Lung (tissue), 11 donors: ENCODE measurements at regions not wholly inside any gene's neighbourhood (a gene's known extent, or its start where the extent isn't known, plus 50 kb on each side); places are given as distances from the start of the nearest gene placed in this dataset.
A peak's percentile ranks its signal among the peaks of the same experiment; 100 is the strongest.

ENCODE experiments used
- ATAC-seq: fragments of 200-7000 bp; cut with Tn5 transposase; one replicate; pipeline ENCODE4 v1.9.1; 2020; ENCODE audit warnings: moderate number of reproducible peaks; ENCODE audit not compliant: insufficient read depth, low FRiP score
- DNase-seq, 3 donors: peaks; one replicate each; pipeline ENCODE4 v3.0.0-alpha.2; 2013 to 2017
- H3K27ac ChIP-seq, 2 donors: one replicate each; pipeline ENCODE4 v1.5.1; 2013; ENCODE audit warnings: mild to moderate bottlenecking in 2 of 2, moderate library complexity in 2 of 2, control low read depth in 1 of 2, inconsistent platforms in 1 of 2, low read depth in 1 of 2, low read length in 1 of 2
- H3K27me3 ChIP-seq, 3 donors: one replicate each; pipeline ENCODE4 v1.5.1; 2013; ENCODE audit warnings: low read length in 2 of 3; ENCODE audit not compliant: control insufficient read depth in 3 of 3, insufficient read depth in 3 of 3
- H3K36me3 ChIP-seq, 4 donors: one replicate each; pipeline ENCODE4 v1.5.1; 2013; ENCODE audit warnings: low read length in 4 of 4, mild to moderate bottlenecking in 1 of 4, moderate library complexity in 1 of 4; ENCODE audit not compliant: control insufficient read depth in 4 of 4, insufficient read depth in 4 of 4
- H3K4me1 ChIP-seq, 5 donors: one replicate each; pipeline ENCODE4 v1.5.1; 2013; ENCODE audit warnings: low read length in 5 of 5, mild to moderate bottlenecking in 2 of 5, moderate library complexity in 1 of 5; ENCODE audit not compliant: control insufficient read depth in 5 of 5, insufficient read depth in 5 of 5
- H3K4me3 ChIP-seq: one replicate; pipeline ENCODE4 v1.5.1; 2013; ENCODE audit warnings: mild to moderate bottlenecking, control low read depth, moderate library complexity
- H3K9ac ChIP-seq, 2 donors: one replicate each; pipeline ENCODE4 v1.5.1; 2013; ENCODE audit warnings: low read length in 2 of 2, control low read depth in 1 of 2; ENCODE audit not compliant: insufficient read depth in 1 of 2
- H3K9me3 ChIP-seq, 4 donors: one replicate each; pipeline ENCODE4 v1.5.1; 2013; ENCODE audit warnings: low read length in 3 of 4, mild to moderate bottlenecking in 1 of 4, moderate library complexity in 1 of 4; ENCODE audit not compliant: control insufficient read depth in 4 of 4, insufficient read depth in 3 of 4
- WGBS, 2 donors: extraction: QIAGEN DNeasy Blood & Tissue Kit; methylation state at CpG; one replicate each; pipeline ENCODE4 v1.1.7; 2013; 5-methylcytosine and 5-hydroxymethylcytosine counted together
- TF ChIP-seq, protein P1 (sequence below): IDR thresholded peaks from 2 replicates; pipeline ENCODE4 v1.5.1; 2012; ENCODE audit warnings: mild to moderate bottlenecking; ENCODE audit errors: control extremely low read depth, extremely low read depth
- donor health status: control.
- donor health status: control.
- donor health status: Bipolar disorder and iron deficiency.
- donor health status: healthy.
- donor health status: DM: yes; HTN: yes; CAD: no.

DNA sequence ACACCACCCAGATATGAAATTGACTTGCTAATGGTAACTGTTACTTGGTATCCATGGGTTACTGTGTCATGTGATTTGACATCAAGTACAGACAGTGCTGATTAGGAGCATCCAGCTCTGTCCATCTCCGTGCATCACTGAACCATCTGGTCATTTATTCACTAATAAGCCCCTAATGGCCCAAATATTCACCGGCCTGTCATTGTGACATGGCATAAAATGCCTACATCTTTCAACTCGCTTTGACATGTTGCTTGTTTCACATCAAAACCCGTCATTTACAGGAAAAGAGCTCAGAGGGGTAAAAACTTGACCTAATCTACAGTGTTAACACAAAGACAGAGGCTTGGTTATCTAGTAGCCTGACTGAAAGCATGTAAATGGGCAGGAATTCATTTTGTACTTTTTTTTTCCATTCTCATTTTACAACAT lies 308.9 kb upstream of the ATP5MC3 start:
- Histone ChIP-seq H3K9ac (no peak overlapping the region), H3K4me1 (peaks cover 0 to 15% (median 0%) of the 10 kb centered on the region in 5 donors), H3K9me3 (peaks cover 0 to 2% (median 0%) of the 10 kb centered on the region in 4 donors), H3K4me3 (no peak overlapping the region), H3K27ac (no peak overlapping the region), H3K36me3 (no peaks in the 10 kb centered on the region), H3K27me3 (no peaks in the 10 kb centered on the region)
- DNase-seq: peak; percentile 28 to 64 (median 38)
- no peak for ATAC-seq
- 68 to 85% methylated on average over 4 of the region's 4 CpGs for WGBS, 2 donors
- TF ChIP-seq, protein P1, sequence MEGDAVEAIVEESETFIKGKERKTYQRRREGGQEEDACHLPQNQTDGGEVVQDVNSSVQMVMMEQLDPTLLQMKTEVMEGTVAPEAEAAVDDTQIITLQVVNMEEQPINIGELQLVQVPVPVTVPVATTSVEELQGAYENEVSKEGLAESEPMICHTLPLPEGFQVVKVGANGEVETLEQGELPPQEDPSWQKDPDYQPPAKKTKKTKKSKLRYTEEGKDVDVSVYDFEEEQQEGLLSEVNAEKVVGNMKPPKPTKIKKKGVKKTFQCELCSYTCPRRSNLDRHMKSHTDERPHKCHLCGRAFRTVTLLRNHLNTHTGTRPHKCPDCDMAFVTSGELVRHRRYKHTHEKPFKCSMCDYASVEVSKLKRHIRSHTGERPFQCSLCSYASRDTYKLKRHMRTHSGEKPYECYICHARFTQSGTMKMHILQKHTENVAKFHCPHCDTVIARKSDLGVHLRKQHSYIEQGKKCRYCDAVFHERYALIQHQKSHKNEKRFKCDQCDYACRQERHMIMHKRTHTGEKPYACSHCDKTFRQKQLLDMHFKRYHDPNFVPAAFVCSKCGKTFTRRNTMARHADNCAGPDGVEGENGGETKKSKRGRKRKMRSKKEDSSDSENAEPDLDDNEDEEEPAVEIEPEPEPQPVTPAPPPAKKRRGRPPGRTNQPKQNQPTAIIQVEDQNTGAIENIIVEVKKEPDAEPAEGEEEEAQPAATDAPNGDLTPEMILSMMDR: no peak

GRCh38 chr2:175478096-175478768 lies 296.7 kb upstream of the ATP5MC3 start:
- Histone ChIP-seq H3K4me1 (no peaks in the 10 kb centered on the region), H3K9ac (no peak overlapping the region), H3K9me3 (no peaks in the 10 kb centered on the region), H3K36me3 (no peaks in the 10 kb centered on the region), H3K27ac (no peak overlapping the region), H3K4me3 (no peak overlapping the region), H3K27me3 (no peaks in the 10 kb centered on the region)
- TF ChIP-seq, protein P1: no peak
- ATAC-seq (no peak), DNase-seq (no peak)
- 83 to 88% methylated on average over 8 of the region's 8 CpGs for WGBS, 2 donors

GRCh38 chr2:175476948-175477347 lies 295.4 kb upstream of the ATP5MC3 start:
- WGBS, 2 donors: 39 to 67% methylated on average over 8 of the region's 8 CpGs
- no peak overlapping the region for H3K27ac ChIP-seq

More at GRCh38 chr2:175476948-175477347, 295.4 kb upstream of the ATP5MC3 start:
- ATAC-seq (no peak), DNase-seq (no peak)
- Histone ChIP-seq H3K9me3 (no peaks in the 10 kb centered on the region), H3K36me3 (no peaks in the 10 kb centered on the region), H3K27me3 (no peaks in the 10 kb centered on the region), H3K4me1 (no peaks in the 10 kb centered on the region), H3K9ac (no peak overlapping the region), H3K4me3 (no peak overlapping the region)
- TF ChIP-seq, protein P1: no peak
